ENCODE measurements at regions not wholly inside any gene's neighbourhood (a gene's known extent, or its start where the extent isn't known, plus 50 kb on each side); places are given as distances from the start of the nearest gene placed in this dataset.

- TF ChIP-seq CTCF (IDR thresholded peaks at IDR 0.05 in 2 of 3, conservative IDR thresholded peaks at IDR 0.05 in 1 of 3; ENCODE audit: control insufficient read depth in 2 of 3, extremely low read depth in 1 of 3, insufficient read depth in 1 of 3, low read depth in 3 of 3, low read length in 3 of 3), result no peak
- no peak for TF ChIP-seq ZNF24 (IDR thresholded peaks at IDR 0.05)
- no peak for TF ChIP-seq EP300 (IDR thresholded peaks at IDR 0.05; ENCODE audit: borderline replicate concordance in 1 of 2, control insufficient read depth in 1 of 2, low read depth in 2 of 2, low read length in 2 of 2)
- TF ChIP-seq CEBPB (IDR thresholded peaks at IDR 0.05; ENCODE audit: borderline replicate concordance in 1 of 2, low read depth in 2 of 2, low read length in 2 of 2), result no peak
- TF ChIP-seq MEF2B (IDR thresholded peaks at IDR 0.05; ENCODE audit: partially characterized antibody, poor library complexity, severe bottlenecking), result no peak
- TF ChIP-seq FOXM1 (IDR thresholded peaks at IDR 0.05; ENCODE audit: low read depth, low read length), result no peak
- no peak for TF ChIP-seq EZH2 (IDR thresholded peaks at IDR 0.05; ENCODE audit: borderline replicate concordance, control insufficient read depth, low read depth, low read length)
- TF ChIP-seq ELK1 (IDR thresholded peaks at IDR 0.05; ENCODE audit: low read depth, low read length), result no peak
- no peak for TF ChIP-seq POLR2AphosphoS5 (IDR thresholded peaks at IDR 0.05; ENCODE audit: low read length)
- no peak for TF ChIP-seq TAF1 (IDR thresholded peaks at IDR 0.05; ENCODE audit: borderline replicate concordance, low read depth, low read length)
These were observed 586.6 kb upstream of the BTBD3 start for GRCh38 chr20:11331096-11331495.

Measured in GM12878 (cell line).